IPS-15b (cell line): ENCODE measurements at regions not wholly inside any gene's neighbourhood (a gene's known extent, or its start where the extent isn't known, plus 50 kb on each side); places are given as distances from the start of the nearest gene placed in this dataset.

Experiments used
- H3K27me3 ChIP-seq: one replicate; pipeline ENCODE4 v1.6.1; 2013; ENCODE audit warnings: low read length; ENCODE audit not compliant: control insufficient read depth, insufficient read depth
- H3K36me3 ChIP-seq: one replicate; pipeline ENCODE4 v1.6.1; 2013; ENCODE audit warnings: low read length; ENCODE audit not compliant: control insufficient read depth, insufficient read depth
- H3K4me1 ChIP-seq: one replicate; pipeline ENCODE4 v1.6.1; 2013; ENCODE audit warnings: mild to moderate bottlenecking, low read length; ENCODE audit not compliant: control insufficient read depth, insufficient read depth
- H3K4me3 ChIP-seq: one replicate; pipeline ENCODE4 v1.5.1; 2013; ENCODE audit warnings: low read depth, low read length
- H3K9ac ChIP-seq: one replicate; pipeline ENCODE4 v1.6.1; 2013; ENCODE audit warnings: low read depth, mild to moderate bottlenecking, low read length
- H3K9me3 ChIP-seq: one replicate; pipeline ENCODE4 v1.6.1; 2013; ENCODE audit warnings: mild to moderate bottlenecking, low read length; ENCODE audit not compliant: control insufficient read depth, insufficient read depth

- Histone ChIP-seq H3K36me3 (no peaks in the 10 kb centered on the region), H3K27me3 (no peaks in the 10 kb centered on the region), H3K9me3 (peaks cover 9% of the 10 kb centered on the region), H3K4me1 (no peaks in the 10 kb centered on the region), H3K4me3 (no peak overlapping the region), H3K9ac (no peak overlapping the region)
These were observed 503.3 kb downstream of the EIPR1 start for GRCh38 chr2:2874341-2874740.

GRCh38 chr2:2873450-2873811, 504.2 kb downstream of the EIPR1 start:
- H3K4me3 ChIP-seq: no peak overlapping the region
- H3K9ac ChIP-seq: no peak overlapping the region
- H3K9me3 ChIP-seq: peaks cover 5% of the 10 kb centered on the region
- H3K36me3 ChIP-seq: no peaks in the 10 kb centered on the region
- no peaks in the 10 kb centered on the region for H3K27me3 ChIP-seq
- no peaks in the 10 kb centered on the region for H3K4me1 ChIP-seq

- Histone ChIP-seq H3K27me3 (no peaks in the 10 kb centered on the region), H3K4me3 (no peak overlapping the region), H3K4me1 (no peaks in the 10 kb centered on the region), H3K9me3 (peaks cover under 1% of the 10 kb centered on the region), H3K36me3 (no peaks in the 10 kb centered on the region), H3K9ac (no peak overlapping the region)
These were observed 504.7 kb downstream of the EIPR1 start for GRCh38 chr2:2872713-2873449.

- Histone ChIP-seq H3K9me3 (no peaks in the 10 kb centered on the region), H3K4me1 (no peaks in the 10 kb centered on the region)
These were observed 505.4 kb downstream of the EIPR1 start for GRCh38 chr2:2872309-2872617.

GRCh38 chr2:2871480-2872308, 505.9 kb downstream of the EIPR1 start:
- no peaks in the 10 kb centered on the region for H3K4me1 ChIP-seq
- H3K4me3 ChIP-seq: no peak overlapping the region
- H3K27me3 ChIP-seq: no peaks in the 10 kb centered on the region
- H3K9me3 ChIP-seq: no peaks in the 10 kb centered on the region
- no peaks in the 10 kb centered on the region for H3K36me3 ChIP-seq
- no peak overlapping the region for H3K9ac ChIP-seq

More at GRCh38 chr2:2872309-2872617, 505.4 kb downstream of the EIPR1 start:
- no peak overlapping the region for H3K9ac ChIP-seq
- no peaks in the 10 kb centered on the region for H3K36me3 ChIP-seq
- no peak overlapping the region for H3K4me3 ChIP-seq
- no peaks in the 10 kb centered on the region for H3K27me3 ChIP-seq

- Histone ChIP-seq H3K9ac (no peak overlapping the region), H3K27me3 (no peaks in the 10 kb centered on the region), H3K36me3 (no peaks in the 10 kb centered on the region), H3K4me1 (no peaks in the 10 kb centered on the region), H3K4me3 (no peak overlapping the region), H3K9me3 (no peaks in the 10 kb centered on the region)
These were observed 507.5 kb downstream of the EIPR1 start for GRCh38 chr2:2870106-2870505.

GRCh38 chr2:2869553-2869952, 508.1 kb downstream of the EIPR1 start:
- no peaks in the 10 kb centered on the region for H3K9me3 ChIP-seq
- no peaks in the 10 kb centered on the region for H3K27me3 ChIP-seq
- H3K4me3 ChIP-seq: no peak overlapping the region
- H3K9ac ChIP-seq: no peak overlapping the region
- H3K36me3 ChIP-seq: no peaks in the 10 kb centered on the region
- no peaks in the 10 kb centered on the region for H3K4me1 ChIP-seq

- H3K9me3 ChIP-seq: no peaks in the 10 kb centered on the region
- no peak overlapping the region for H3K9ac ChIP-seq
- no peaks in the 10 kb centered on the region for H3K36me3 ChIP-seq
- no peak overlapping the region for H3K4me3 ChIP-seq
- H3K4me1 ChIP-seq: no peaks in the 10 kb centered on the region
- no peaks in the 10 kb centered on the region for H3K27me3 ChIP-seq
These were observed 509.5 kb downstream of the EIPR1 start for GRCh38 chr2:2868085-2868484.

- H3K4me1 ChIP-seq: no peaks in the 10 kb centered on the region
- no peaks in the 10 kb centered on the region for H3K36me3 ChIP-seq
- no peak overlapping the region for H3K4me3 ChIP-seq
- H3K27me3 ChIP-seq: no peaks in the 10 kb centered on the region
- no peaks in the 10 kb centered on the region for H3K9me3 ChIP-seq
- H3K9ac ChIP-seq: no peak overlapping the region
These were observed 510.1 kb downstream of the EIPR1 start for GRCh38 chr2:2867397-2867979.

- Histone ChIP-seq H3K4me1 (no peaks in the 10 kb centered on the region), H3K27me3 (no peaks in the 10 kb centered on the region), H3K36me3 (no peaks in the 10 kb centered on the region), H3K9ac (no peak overlapping the region), H3K9me3 (no peaks in the 10 kb centered on the region), H3K4me3 (no peak overlapping the region)
These were observed 511.2 kb downstream of the EIPR1 start for GRCh38 chr2:2866459-2866858.

- Histone ChIP-seq H3K27me3 (no peaks in the 10 kb centered on the region), H3K4me3 (no peak overlapping the region), H3K9me3 (no peaks in the 10 kb centered on the region), H3K4me1 (no peaks in the 10 kb centered on the region), H3K9ac (no peak overlapping the region), H3K36me3 (no peaks in the 10 kb centered on the region)
These were observed 515.2 kb downstream of the EIPR1 start for GRCh38 chr2:2862386-2862785.
